A673 (cell line): ENCODE measurements at regions not wholly inside any gene's neighbourhood (a gene's known extent, or its start where the extent isn't known, plus 50 kb on each side); places are given as distances from the start of the nearest gene placed in this dataset.
"Not testable (repeated sequence)": the region's sequence is repeated elsewhere in the genome, so short reads cannot be mapped to it uniquely, and the experiment has no call there.

ENCODE experiments used
- BruUV-seq: library from RNA; stranded (reverse); fragments of 400-500 nt; replicated peaks from 2 replicates; lab custom pipeline; 2021; lab: Mats Ljungman, UMichigan
- CTCF ChIA-PET: fragments of 300-600 bp; sonication (Branson Sonifier 250); formaldehyde crosslinking; loops from one replicate; lab custom pipeline; 2022; ENCODE audit warnings: antibody characterized with exemption; lab: Charles Lee
- POLR2A ChIA-PET: fragments of 300-600 bp; sonication (Branson Sonifier 250); formaldehyde crosslinking; loops from one replicate; lab custom pipeline; 2022; ENCODE audit warnings: antibody characterized with exemption; ENCODE audit not compliant: low non-redundant PET; lab: Charles Lee
- DNase-seq: peaks from one replicate; pipeline ENCODE4 v3.0.0-alpha.2; 2015; ENCODE audit warnings: low spot score
- H3K27ac ChIP-seq: fragments of 200-600 bp; sonication (generic); 2 replicates; pipeline ENCODE4 v1.5.1; 2016; ENCODE audit warnings: mixed run types, low read depth, mild to moderate bottlenecking, mixed read lengths, antibody characterized with exemption, low read length; ENCODE audit not compliant: poor library complexity, severe bottlenecking
- H3K27me3 ChIP-seq: fragments of 200-600 bp; sonication (generic); replicated peaks from 2 replicates; pipeline ENCODE4 v1.6.1; 2017; ENCODE audit warnings: mixed run types, low read depth, mild to moderate bottlenecking, mixed read lengths, antibody characterized with exemption, low read length; ENCODE audit not compliant: insufficient read depth, poor library complexity
- H3K36me3 ChIP-seq: fragments of 200-600 bp; sonication (generic); 2 replicates; pipeline ENCODE4 v1.6.1; 2016; ENCODE audit warnings: mixed run types, mild to moderate bottlenecking, mixed read lengths, antibody characterized with exemption, low read length; ENCODE audit not compliant: insufficient read depth, poor library complexity, severe bottlenecking
- H3K4me1 ChIP-seq: fragments of 200-600 bp; sonication (generic); 2 replicates; pipeline ENCODE4 v1.6.1; 2017; ENCODE audit warnings: mixed run types, mild to moderate bottlenecking, mixed read lengths, antibody characterized with exemption, low read length; ENCODE audit not compliant: insufficient read depth, poor library complexity, severe bottlenecking
- H3K4me3 ChIP-seq: fragments of 200-600 bp; sonication (generic); 2 replicates; pipeline ENCODE4 v1.5.1; 2016; ENCODE audit warnings: low read depth, mixed run types, mild to moderate bottlenecking, mixed read lengths, low read length; ENCODE audit not compliant: poor library complexity, severe bottlenecking
- H3K9me3 ChIP-seq: fragments of 200-600 bp; sonication (generic); 2 replicates; pipeline ENCODE4 v1.6.1; 2016; ENCODE audit warnings: mixed run types, low read depth, mild to moderate bottlenecking, mixed read lengths, antibody characterized with exemption, low read length; ENCODE audit not compliant: poor library complexity, severe bottlenecking
- intact Hi-C: fragments of 100-400 bp; cut with micrococcal nuclease; formaldehyde crosslinking; loops from one replicate; pipeline ENCODE4 v1.10.0; 2022; ENCODE audit not compliant: unreplicated experiment

- H3K4me3 ChIP-seq, CTCF ChIA-PET, DNase-seq, POLR2A ChIA-PET, H3K9me3 ChIP-seq, BruUV-seq, intact Hi-C loops, H3K36me3 ChIP-seq, H3K27me3 ChIP-seq, H3K4me1 ChIP-seq, H3K27ac ChIP-seq: not testable (repeated sequence)
Observed at GRCh38 chrX:153266140-153266539, 55.4 kb downstream of the PNMA6F start.

DNA sequence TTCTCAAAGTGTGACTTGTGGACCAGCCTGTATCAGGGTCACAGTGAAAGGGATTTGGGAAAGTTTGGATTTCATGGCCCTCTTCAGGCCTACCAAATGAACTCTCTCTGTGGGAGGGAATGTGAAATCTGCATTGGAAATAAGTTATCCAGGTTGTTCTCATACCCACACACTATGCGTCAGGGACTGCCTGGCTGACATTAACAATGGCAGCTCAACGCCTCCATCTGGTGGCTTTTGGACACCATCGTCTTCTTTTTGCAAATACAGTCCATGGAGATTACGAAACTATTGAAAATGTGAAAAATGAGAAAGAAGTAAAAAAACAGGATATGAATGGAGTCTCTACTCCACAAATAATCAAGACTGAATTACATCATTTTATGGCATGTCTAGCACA lies 61.1 kb downstream of the PNMA6F start:
- POLR2A ChIA-PET, BruUV-seq: not testable (repeated sequence)

DNA sequence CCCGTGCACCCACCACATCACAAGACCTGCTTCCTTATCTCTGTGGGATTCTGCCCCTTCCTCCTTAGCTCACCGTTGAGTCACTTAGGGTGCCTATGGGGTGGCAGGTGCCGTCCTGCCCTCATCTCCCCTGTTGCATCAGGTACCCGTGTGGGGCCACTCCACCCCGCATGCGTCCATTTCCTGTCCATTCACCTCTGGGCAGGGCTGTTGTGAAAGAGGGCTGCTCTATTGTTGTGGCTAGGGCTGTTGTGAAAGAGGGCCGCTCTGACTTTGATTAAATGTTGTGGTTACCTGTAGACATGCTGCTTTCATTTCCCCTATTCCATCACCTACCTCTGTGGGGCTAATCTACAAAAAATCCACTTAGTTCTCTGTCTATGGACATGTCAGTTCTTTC lies 68.3 kb downstream of the PNMA6F start:
- H3K4me1 ChIP-seq, CTCF ChIA-PET, H3K9me3 ChIP-seq, H3K27me3 ChIP-seq, H3K27ac ChIP-seq, H3K4me3 ChIP-seq, BruUV-seq, H3K36me3 ChIP-seq, DNase-seq, POLR2A ChIA-PET, intact Hi-C loops: not testable (repeated sequence)

More for the DNA sequence above, 61.1 kb downstream of the PNMA6F start:
- H3K27ac ChIP-seq, H3K36me3 ChIP-seq, intact Hi-C loops, CTCF ChIA-PET, H3K9me3 ChIP-seq, DNase-seq, H3K27me3 ChIP-seq, H3K4me3 ChIP-seq, H3K4me1 ChIP-seq: not testable (repeated sequence)

GRCh38 chrX:153252378-153253129 lies 69.0 kb downstream of the PNMA6F start:
- H3K27ac ChIP-seq, POLR2A ChIA-PET, H3K9me3 ChIP-seq, H3K27me3 ChIP-seq, CTCF ChIA-PET, DNase-seq, H3K4me1 ChIP-seq, H3K36me3 ChIP-seq, intact Hi-C loops, H3K4me3 ChIP-seq, BruUV-seq: not testable (repeated sequence)

- BruUV-seq, POLR2A ChIA-PET, H3K9me3 ChIP-seq, H3K4me1 ChIP-seq, H3K4me3 ChIP-seq, DNase-seq, H3K36me3 ChIP-seq, CTCF ChIA-PET, H3K27ac ChIP-seq, intact Hi-C loops, H3K27me3 ChIP-seq: not testable (repeated sequence)
Observed at GRCh38 chrX:153251952-153252351, 69.6 kb downstream of the PNMA6F start.

DNA sequence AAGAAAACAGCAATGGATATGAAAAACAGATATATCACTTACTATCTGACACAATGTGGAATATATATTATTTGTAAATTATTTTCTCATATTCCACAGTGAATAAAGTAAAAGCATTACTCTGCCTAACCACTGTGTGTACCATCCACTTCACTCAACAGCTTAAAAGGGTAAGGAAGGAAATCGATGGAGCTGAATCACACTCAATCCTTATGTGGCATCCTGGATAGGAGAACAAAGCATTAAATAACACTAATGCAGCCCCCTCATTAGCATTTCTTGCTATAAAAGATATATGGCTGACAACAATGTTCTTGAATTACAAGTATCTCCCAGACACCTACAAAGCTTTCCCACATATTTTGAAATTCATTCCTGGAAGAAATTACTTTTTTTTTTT lies 70.8 kb downstream of the PNMA6F start:
- BruUV-seq, H3K4me1 ChIP-seq, intact Hi-C loops, H3K27ac ChIP-seq, H3K4me3 ChIP-seq, DNase-seq, CTCF ChIA-PET, H3K27me3 ChIP-seq, H3K36me3 ChIP-seq, H3K9me3 ChIP-seq, POLR2A ChIA-PET: not testable (repeated sequence)
